ENCODE measurements at regions not wholly inside any gene's neighbourhood (a gene's known extent, or its start where the extent isn't known, plus 50 kb on each side); places are given as distances from the start of the nearest gene placed in this dataset.

GRCh38 chr14:40859055-40859454, 747.6 kb upstream of the LRFN5 start:
- TF ChIP-seq CTCF (IDR thresholded peaks at IDR 0.05 in 2 of 3, conservative IDR thresholded peaks at IDR 0.05 in 1 of 3; ENCODE audit: borderline replicate concordance in 1 of 3, insufficient read depth in 1 of 3, low read depth in 2 of 3, low read length in 2 of 3) (no peak), EZH2 (IDR thresholded peaks at IDR 0.05) (no peak), YY1 (IDR thresholded peaks at IDR 0.05; ENCODE audit: extremely low read depth, insufficient replicate concordance, low read depth, low read length) (no peak), ELF1 (IDR thresholded peaks at IDR 0.05; ENCODE audit: borderline replicate concordance, low read depth) (no peak), CBX3 (IDR thresholded peaks at IDR 0.05; ENCODE audit: low read depth) (no peak)
